Activated CD4-positive, alpha-beta memory T cell treated with anti-CD3 and anti-CD28 coated beads for 36 hours (primary cell): ENCODE measurements at regions not wholly inside any gene's neighbourhood (a gene's known extent, or its start where the extent isn't known, plus 50 kb on each side); places are given as distances from the start of the nearest gene placed in this dataset.

Experiments used
- CTCF ChIA-PET: fragments of 350-600 bp; sonication (Branson Sonifier 250); formaldehyde crosslinking; loops from one replicate; lab custom pipeline; 2021; ENCODE audit warnings: antibody characterized with exemption, inconsistent platforms; lab: Charles Lee
- POLR2A ChIA-PET: fragments of 350-600 bp; sonication (Branson Sonifier 250); formaldehyde crosslinking; loops from one replicate; lab custom pipeline; 2021; ENCODE audit warnings: antibody characterized with exemption; lab: Charles Lee
- DNase-seq: peaks from one replicate; pipeline ENCODE4 v3.0.0-alpha.2; 2020
- H3K27ac Mint-ChIP-seq: one replicate; pipeline ENCODE4 v1.8.0; 2021; ENCODE audit warnings: mixed read lengths
- H3K27me3 Mint-ChIP-seq: one replicate; pipeline ENCODE4 v1.8.0; 2021; ENCODE audit warnings: mixed read lengths
- H3K36me3 Mint-ChIP-seq: one replicate; pipeline ENCODE4 v1.8.0; 2021; ENCODE audit warnings: mixed read lengths
- H3K4me1 Mint-ChIP-seq: one replicate; pipeline ENCODE4 v1.8.0; 2021; ENCODE audit warnings: low read depth, mixed read lengths
- H3K4me3 Mint-ChIP-seq: one replicate; pipeline ENCODE4 v1.8.0; 2021; ENCODE audit warnings: mild to moderate bottlenecking, mixed read lengths
- H3K9me3 Mint-ChIP-seq: one replicate; pipeline ENCODE4 v1.8.0; 2021; ENCODE audit warnings: mixed read lengths
- intact Hi-C: fragments of 100-400 bp; cut with micrococcal nuclease; formaldehyde crosslinking; loops from one replicate; pipeline ENCODE4 v1.15.1; 2023

DNA sequence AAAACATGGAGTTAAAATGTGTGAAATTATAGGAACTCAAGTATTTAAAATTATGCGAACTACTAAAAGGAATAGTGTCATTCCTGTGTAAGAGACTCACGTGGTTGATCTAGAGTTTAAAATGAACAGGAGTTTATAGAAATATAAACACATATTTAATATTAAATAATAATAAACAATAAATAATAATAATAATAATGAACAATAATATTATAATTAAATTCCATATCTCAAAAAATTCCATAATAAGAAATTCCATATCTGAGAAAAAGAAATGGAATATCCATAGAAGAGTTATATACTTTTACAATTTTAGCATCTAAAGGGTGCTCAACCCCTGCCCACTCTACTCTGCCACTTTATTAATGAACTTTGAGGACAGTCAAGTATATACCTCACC, 429.6 kb downstream of the TNS3 start:
- Mint-ChIP-seq H3K9me3 (no peaks in the 10 kb centered on the region), H3K27me3 (no peaks in the 10 kb centered on the region), H3K4me3 (no peak overlapping the region), H3K36me3 (no peaks in the 10 kb centered on the region), H3K27ac (no peak overlapping the region), H3K4me1 (no peaks in the 10 kb centered on the region)
- POLR2A ChIA-PET: no interaction called here
- no peak for DNase-seq
- intact Hi-C loops: no loop called here
- CTCF ChIA-PET: no interaction called here

DNA sequence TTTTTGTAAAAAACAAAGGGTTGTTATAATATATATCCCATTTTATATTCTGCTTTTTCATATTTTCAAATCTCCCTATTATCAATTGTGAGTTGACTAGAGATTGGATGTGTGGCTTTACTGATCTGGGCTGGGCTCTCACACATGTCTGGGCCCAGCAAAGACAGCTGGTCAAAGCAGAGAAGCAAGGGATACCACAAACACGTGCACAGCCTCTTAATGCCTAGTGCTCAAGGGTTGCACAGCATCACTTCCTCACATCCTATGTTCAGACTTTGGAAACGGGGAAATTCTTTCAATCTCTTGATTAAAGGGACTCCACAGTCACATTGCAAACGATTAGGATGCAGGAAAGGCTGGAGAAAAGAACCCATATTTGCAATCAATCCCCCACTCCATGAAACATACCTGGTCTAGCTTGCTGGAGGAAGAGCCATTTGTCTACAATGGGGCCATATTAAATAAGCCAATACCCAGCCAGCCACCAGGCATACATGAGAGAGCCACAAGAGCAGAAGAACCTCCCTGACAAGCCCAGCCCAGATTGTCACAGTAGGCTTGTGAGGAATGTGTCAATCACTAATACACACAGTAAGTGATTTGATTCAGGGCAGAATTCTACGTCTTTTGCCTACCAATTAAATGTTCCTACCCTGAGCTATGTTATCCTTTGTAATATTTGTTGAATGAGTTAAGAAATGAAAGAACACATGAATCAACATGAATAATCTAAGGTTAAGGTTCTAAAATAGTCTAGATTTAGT, 431.2 kb downstream of the TNS3 start:
- DNase-seq: no peak
- Mint-ChIP-seq H3K4me1 (no peaks in the 10 kb centered on the region), H3K27ac (no peak overlapping the region), H3K27me3 (no peaks in the 10 kb centered on the region), H3K9me3 (no peaks in the 10 kb centered on the region), H3K36me3 (no peaks in the 10 kb centered on the region), H3K4me3 (no peak overlapping the region)
- ChIA-PET POLR2A (no interaction called here), CTCF (no interaction called here)
- intact Hi-C loops: no loop called here

DNA sequence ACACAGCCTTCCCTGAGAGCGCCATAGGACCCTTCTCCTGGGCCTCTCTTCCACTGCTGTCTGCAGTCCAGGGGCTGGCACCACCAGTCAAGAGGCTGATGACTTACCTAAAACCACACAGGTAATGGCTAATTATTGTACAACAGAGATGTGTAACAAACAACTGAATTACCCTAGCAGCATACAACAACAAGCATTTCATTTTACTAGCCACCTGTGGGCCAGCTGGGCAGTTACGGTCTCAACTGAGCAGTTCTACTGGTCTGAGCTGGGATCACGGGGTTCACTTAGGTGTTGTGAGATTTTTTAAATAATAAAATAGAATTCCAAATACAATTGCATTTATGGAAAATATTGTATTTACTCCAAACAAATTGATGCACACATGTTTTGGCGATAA, 431.9 kb downstream of the TNS3 start:
- Mint-ChIP-seq H3K27me3 (no peaks in the 10 kb centered on the region), H3K9me3 (no peaks in the 10 kb centered on the region), H3K36me3 (no peaks in the 10 kb centered on the region), H3K27ac (no peak overlapping the region), H3K4me3 (no peak overlapping the region), H3K4me1 (no peaks in the 10 kb centered on the region)
- CTCF ChIA-PET: no interaction called here
- intact Hi-C loops: no loop called here
- POLR2A ChIA-PET: no interaction called here
- no peak for DNase-seq

DNA sequence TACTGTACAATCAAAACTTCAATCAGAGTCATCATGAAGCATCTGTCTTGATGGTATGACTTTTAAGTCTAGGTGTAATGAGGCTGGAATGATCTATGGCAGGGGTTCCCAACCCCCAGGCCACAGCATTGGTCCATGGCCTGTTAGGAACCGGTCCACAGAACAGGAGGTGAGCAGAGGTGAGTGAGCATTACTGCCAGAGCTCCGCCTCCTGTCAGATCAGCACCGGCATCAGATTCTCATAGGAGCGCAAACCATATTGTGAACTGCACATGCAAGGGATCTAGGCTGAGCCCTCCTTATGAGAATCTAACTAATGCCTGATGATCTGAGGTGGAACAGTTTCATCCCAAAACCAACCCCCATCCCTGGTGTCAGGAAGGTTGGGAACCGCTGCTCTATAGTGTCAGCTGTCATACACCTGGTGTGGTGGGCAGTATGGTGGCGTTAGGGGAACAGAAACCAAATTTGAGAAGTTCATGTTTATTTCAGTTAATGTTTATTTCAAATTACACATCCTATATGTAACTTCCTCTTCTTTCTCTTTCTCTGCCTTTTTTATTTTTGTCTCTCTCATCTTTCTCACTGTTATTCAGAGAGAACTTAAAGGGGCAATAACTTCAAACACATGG, 432.6 kb downstream of the TNS3 start:
- ChIA-PET POLR2A (no interaction called here), CTCF (no interaction called here)
- intact Hi-C loops: no loop called here
- H3K27me3 Mint-ChIP-seq: no peaks in the 10 kb centered on the region
- H3K4me3 Mint-ChIP-seq: no peak overlapping the region
- no peaks in the 10 kb centered on the region for H3K9me3 Mint-ChIP-seq
- no peaks in the 10 kb centered on the region for H3K36me3 Mint-ChIP-seq
- DNase-seq: no peak
- no peaks in the 10 kb centered on the region for H3K4me1 Mint-ChIP-seq
- H3K27ac Mint-ChIP-seq: no peak overlapping the region

DNA sequence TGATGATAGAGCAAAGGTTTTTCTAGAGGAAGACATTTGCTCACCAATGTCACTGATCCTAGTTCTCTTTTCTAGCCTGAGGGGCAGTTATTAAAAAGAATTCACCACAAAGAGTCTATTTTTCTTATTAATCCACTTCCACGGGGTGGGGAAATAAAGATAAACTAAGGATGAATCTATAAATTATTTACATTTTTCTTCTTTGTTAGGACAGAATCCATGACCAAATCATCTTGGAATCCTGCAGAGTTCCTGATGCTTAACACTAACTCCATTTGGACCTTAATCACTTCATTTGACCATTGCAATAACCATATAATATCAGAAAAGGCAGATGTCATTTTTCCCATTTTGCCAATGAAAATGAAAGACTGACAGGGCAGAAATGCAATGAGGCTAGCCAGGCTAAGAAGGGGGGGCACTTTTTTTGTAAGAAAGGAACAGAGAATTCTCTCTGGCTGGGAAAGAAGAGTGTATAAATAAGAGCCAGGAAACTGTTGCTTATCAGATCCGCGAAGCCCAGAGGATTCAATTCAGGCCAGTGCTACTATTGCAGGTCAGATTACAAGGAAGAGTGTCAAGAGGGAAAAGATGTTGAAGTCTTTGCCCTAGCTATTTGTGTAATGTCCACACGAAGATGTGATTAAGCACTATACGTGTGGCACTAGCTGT, 433.2 kb downstream of the TNS3 start:
- Mint-ChIP-seq H3K9me3 (no peaks in the 10 kb centered on the region), H3K36me3 (no peaks in the 10 kb centered on the region), H3K27me3 (no peaks in the 10 kb centered on the region), H3K4me1 (no peaks in the 10 kb centered on the region), H3K4me3 (no peak overlapping the region), H3K27ac (no peak overlapping the region)
- DNase-seq: no peak
- ChIA-PET CTCF (no interaction called here), POLR2A (no interaction called here)
- intact Hi-C loops: no loop called here

DNA sequence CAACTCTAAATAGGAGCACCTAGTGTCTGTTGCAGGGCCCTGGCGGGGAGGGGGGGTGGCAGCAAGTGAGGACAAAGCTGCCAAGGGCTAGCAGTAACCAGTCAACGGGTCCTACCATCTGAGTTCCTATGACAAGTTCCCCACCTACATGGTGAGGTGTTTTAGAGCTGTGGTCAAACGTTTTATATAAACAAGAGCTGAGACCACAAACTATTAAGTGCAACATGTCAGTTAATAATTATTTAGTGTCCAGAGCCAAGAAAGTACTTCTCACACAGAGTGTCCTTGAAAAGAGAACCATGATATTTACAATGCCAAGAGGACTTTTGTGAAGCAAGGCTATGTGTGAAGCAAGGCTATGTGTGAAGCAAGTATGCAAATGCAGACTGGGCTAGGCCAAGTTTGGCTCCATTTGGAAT, 434.7 kb downstream of the TNS3 start:
- H3K4me3 Mint-ChIP-seq: no peak overlapping the region
- ChIA-PET CTCF (interaction anchor here (0.6 kb wide), 1 partner anchor 537 kb away, joined by 3 read pairs; no protein-coding TSS in a partner anchor), POLR2A (no interaction called here)
- no peaks in the 10 kb centered on the region for H3K27me3 Mint-ChIP-seq
- no peaks in the 10 kb centered on the region for H3K9me3 Mint-ChIP-seq
- intact Hi-C loops: no loop called here
- no peak for DNase-seq
- no peaks in the 10 kb centered on the region for H3K4me1 Mint-ChIP-seq
- no peak overlapping the region for H3K27ac Mint-ChIP-seq
- no peaks in the 10 kb centered on the region for H3K36me3 Mint-ChIP-seq

DNA sequence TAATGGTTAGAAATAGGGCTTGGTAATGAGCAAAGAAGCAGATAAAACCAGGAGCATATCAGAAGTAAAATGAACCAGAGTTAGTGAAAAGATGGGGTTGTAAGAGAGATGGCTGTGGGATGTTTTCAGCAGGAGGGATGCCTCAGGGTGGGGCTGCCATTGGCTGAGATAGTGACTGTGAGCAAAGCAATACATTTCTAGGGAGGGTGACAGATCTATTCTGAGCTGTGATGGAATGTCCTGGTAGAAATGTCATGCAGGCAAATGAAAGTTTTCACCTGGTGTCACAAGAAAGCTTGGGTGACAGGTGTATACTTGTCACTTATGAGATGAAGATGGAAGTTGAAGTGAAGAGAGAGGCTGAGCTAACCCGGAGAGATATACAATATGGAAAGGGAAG, 435.9 kb downstream of the TNS3 start:
- Mint-ChIP-seq H3K36me3 (no peaks in the 10 kb centered on the region), H3K4me3 (no peak overlapping the region), H3K27me3 (no peaks in the 10 kb centered on the region), H3K4me1 (no peaks in the 10 kb centered on the region), H3K27ac (no peak overlapping the region), H3K9me3 (no peaks in the 10 kb centered on the region)
- POLR2A ChIA-PET: no interaction called here
- intact Hi-C loops: no loop called here
- DNase-seq: no peak
- CTCF ChIA-PET: no interaction called here

DNA sequence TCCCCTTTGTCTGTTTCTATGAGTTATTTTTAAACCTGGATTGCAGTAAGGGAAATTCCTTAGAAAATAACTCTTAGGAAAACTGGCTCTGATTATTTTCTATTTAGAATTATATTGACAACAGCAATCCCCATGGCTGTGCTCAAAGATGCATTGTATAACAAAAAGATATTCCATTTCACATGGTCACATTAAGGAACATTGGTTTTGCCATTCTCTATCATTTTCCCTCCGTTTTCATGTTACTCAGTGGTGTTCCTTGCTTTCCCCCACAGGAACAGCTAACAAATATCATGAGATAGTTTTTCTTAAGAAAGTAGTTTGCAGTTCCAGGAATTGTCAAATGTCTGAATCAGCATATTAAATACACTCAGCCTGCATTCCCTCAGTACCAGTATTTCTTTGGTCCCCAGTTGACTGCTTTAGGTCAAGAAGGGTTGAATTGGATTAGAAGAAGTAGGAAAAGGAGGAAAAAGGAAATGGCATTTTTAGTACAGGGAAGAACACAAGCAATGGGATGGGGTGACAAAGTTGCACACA, 436.7 kb downstream of the TNS3 start:
- Mint-ChIP-seq H3K9me3 (no peaks in the 10 kb centered on the region), H3K4me1 (no peaks in the 10 kb centered on the region), H3K36me3 (no peaks in the 10 kb centered on the region), H3K27me3 (no peaks in the 10 kb centered on the region), H3K4me3 (no peak overlapping the region), H3K27ac (no peak overlapping the region)
- ChIA-PET CTCF (no interaction called here), POLR2A (no interaction called here)
- intact Hi-C loops: no loop called here
- no peak for DNase-seq

DNA sequence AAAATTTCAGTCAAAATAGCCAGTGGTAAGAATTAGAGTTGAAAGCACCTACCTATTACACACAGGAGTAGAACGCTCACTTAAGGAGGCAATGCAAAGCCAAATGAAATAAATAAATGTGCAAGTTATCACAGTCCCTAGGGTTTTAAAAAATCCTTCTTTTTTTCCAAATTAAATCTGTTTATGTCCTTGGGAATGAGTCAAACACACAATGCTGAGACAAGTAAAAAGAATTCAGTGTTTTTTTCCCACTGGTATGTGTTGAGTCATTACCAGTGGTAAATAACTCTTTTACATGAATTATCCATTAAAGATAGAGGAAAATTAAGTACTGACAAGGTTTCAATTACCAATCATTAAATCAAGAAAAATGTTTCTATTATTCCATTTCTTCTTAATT, 438.6 kb downstream of the TNS3 start:
- H3K27me3 Mint-ChIP-seq: peaks cover 3% of the 10 kb centered on the region
- H3K4me1 Mint-ChIP-seq: no peaks in the 10 kb centered on the region
- intact Hi-C loops: no loop called here
- DNase-seq: no peak
- CTCF ChIA-PET: no interaction called here
- no peak overlapping the region for H3K4me3 Mint-ChIP-seq
- POLR2A ChIA-PET: no interaction called here
- H3K36me3 Mint-ChIP-seq: no peaks in the 10 kb centered on the region
- H3K27ac Mint-ChIP-seq: no peak overlapping the region
- no peaks in the 10 kb centered on the region for H3K9me3 Mint-ChIP-seq

DNA sequence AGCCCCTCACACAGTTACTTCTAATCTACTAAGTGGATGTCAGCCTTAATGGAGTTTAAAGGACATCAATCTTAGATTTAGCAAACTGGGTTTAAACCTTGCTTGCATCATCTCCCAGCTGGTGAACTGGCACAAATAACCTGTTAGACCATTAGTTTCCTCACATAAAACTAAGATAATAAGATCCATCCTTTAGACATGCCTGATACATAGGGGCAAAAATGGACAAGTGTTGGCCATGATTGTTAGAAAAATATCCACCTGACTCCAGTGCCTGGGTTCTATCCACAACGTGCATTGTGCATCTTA, 439.1 kb downstream of the TNS3 start:
- ChIA-PET POLR2A (no interaction called here), CTCF (no interaction called here)
- no peaks in the 10 kb centered on the region for H3K4me1 Mint-ChIP-seq
- H3K27me3 Mint-ChIP-seq: peaks cover 3% of the 10 kb centered on the region
- no peaks in the 10 kb centered on the region for H3K36me3 Mint-ChIP-seq
- H3K27ac Mint-ChIP-seq: no peak overlapping the region
- no peak for DNase-seq
- intact Hi-C loops: no loop called here
- no peaks in the 10 kb centered on the region for H3K9me3 Mint-ChIP-seq
- H3K4me3 Mint-ChIP-seq: no peak overlapping the region

DNA sequence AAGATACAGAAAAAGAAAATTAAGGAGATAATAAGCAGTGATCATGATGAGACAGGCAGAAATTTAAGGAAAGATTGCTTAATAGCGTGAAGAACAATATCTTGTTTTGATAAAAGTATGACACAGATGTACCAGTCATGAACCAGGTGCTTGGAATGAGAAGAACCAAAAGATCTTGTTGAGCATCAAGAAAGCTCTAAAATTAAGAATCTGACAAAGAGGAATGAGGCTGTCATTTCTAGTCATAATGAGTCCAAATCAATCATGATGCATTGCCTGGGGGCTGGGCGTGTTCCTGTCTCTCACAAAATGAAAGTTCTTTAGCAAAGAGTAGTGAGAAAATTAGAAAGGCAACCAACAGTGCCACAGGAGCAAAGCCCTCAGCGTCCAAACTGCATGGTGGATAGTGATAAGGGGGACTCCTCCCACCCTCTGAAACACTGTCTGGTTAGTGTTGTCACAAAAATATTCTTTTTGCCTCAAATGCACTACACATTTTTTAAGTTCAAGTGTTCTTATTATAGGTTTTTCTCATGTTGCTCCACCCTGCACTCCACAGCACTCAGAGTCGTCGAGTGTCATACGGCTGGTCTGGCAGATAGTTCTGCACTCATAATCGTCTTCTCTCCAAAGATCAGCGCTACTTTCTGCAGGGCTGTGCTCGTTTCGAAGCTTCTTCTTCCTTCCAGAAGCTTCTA, 439.6 kb downstream of the TNS3 start:
- intact Hi-C loops: no loop called here
- Mint-ChIP-seq H3K4me3 (no peak overlapping the region), H3K36me3 (no peaks in the 10 kb centered on the region), H3K9me3 (no peaks in the 10 kb centered on the region), H3K27me3 (peaks cover 3% of the 10 kb centered on the region), H3K27ac (no peak overlapping the region), H3K4me1 (no peaks in the 10 kb centered on the region)
- no peak for DNase-seq
- POLR2A ChIA-PET: no interaction called here
- CTCF ChIA-PET: no interaction called here

DNA sequence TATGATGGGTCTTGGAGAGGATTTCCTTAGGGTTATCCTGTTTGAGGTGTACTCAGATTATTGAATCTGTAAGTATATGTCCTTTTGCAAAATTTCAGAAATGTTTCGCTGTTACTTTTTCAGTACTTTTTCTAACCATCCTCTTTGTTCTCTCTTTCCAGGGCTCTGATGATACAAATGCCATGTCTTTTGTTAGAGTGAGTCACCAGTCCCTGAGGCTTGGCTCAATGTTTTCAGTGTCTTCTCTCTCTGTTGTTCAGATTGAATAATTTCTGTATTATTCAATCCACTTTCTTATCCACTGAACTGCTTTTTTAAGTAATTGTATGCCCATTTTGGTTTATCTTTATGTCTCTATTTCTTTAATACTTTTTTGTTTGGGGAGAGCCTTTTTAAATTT, 449.4 kb downstream of the TNS3 start:
- ChIA-PET POLR2A (no interaction called here), CTCF (no interaction called here)
- H3K9me3 Mint-ChIP-seq: no peaks in the 10 kb centered on the region
- intact Hi-C loops: no loop called here
- no peaks in the 10 kb centered on the region for H3K36me3 Mint-ChIP-seq
- no peak overlapping the region for H3K4me3 Mint-ChIP-seq
- no peaks in the 10 kb centered on the region for H3K4me1 Mint-ChIP-seq
- no peak for DNase-seq
- no peak overlapping the region for H3K27ac Mint-ChIP-seq
- no peaks in the 10 kb centered on the region for H3K27me3 Mint-ChIP-seq
